ENCODE measurements at regions not wholly inside any gene's neighbourhood (a gene's known extent, or its start where the extent isn't known, plus 50 kb on each side); places are given as distances from the start of the nearest gene placed in this dataset.

- ATAC-seq (no peak), DNase-seq (ENCODE audit: extremely low read depth in 1 of 4, low spot score in 3 of 4) (no peak), FAIRE-seq (no peak)
- ChIA-PET CTCF (ENCODE audit: low intra/inter-chr PET ratio) (no interaction called here), POLR2A (interaction anchor here (0.9 kb wide), 1 partner anchor 11 kb away, joined by 6 read pairs; no protein-coding TSS in a partner anchor)
- Histone ChIP-seq H4K20me1 (replicated peaks; ENCODE audit: control insufficient read depth, insufficient read depth, low read length) (no peaks in the 10 kb centered on the region), H3K9me3 (replicated peaks; ENCODE audit: control insufficient read depth, insufficient read depth, low read depth, low read length) (peaks cover 6% of the 10 kb centered on the region), H3K4me1 (replicated peaks in 1 of 2; ENCODE audit: control insufficient read depth in 2 of 2, insufficient read depth in 2 of 2, low read length in 2 of 2) (peaks cover 0 to 37% of the 10 kb centered on the region in 2 experiments; a peak in 3 of 5 replicates), H3K79me2 (ENCODE audit: control insufficient read depth, insufficient read depth, low read length) (no peaks in the 10 kb centered on the region), H3K4me2 (ENCODE audit: insufficient read depth, low read length) (no peak overlapping the region), H3K27me3 (ENCODE audit: control insufficient read depth in 2 of 2, insufficient read depth in 2 of 2, low read length in 2 of 2) (no peaks in the 10 kb centered on the region), H2AFZ (ENCODE audit: low read depth, low read length) (no peak overlapping the region), H3K9me1 (ENCODE audit: control insufficient read depth, insufficient read depth, low read length) (no peaks in the 10 kb centered on the region), H3K4me3 (no peak overlapping the region), H3K36me3 (ENCODE audit: control insufficient read depth, insufficient read depth, low read length) (no peaks in the 10 kb centered on the region), H3K9ac (ENCODE audit: insufficient read depth in 1 of 2, low read depth in 2 of 2, low read length in 2 of 2) (no peak overlapping the region), H3K27ac (ENCODE audit: extremely low read depth, low read depth, low read length) (no peak overlapping the region)
- WGBS (ENCODE audit: insufficient coverage, low coverage, missing lambda C conversion rate), result 48% methylated on average over 2 of the region's 2 CpGs
- BruUV-seq (replicated peaks), result no TSS peak
- TF ChIP-seq ZFP91 (CRISPR knock-in tag; IDR thresholded peaks at IDR 0.05), result no peak
- no peak for TF ChIP-seq JUNB (CRISPR knock-in tag; conservative IDR thresholded peaks at IDR 0.05)
- no peak for TF ChIP-seq ZNF766 (CRISPR knock-in tag; conservative IDR thresholded peaks at IDR 0.05)
- TF ChIP-seq TRIM28 (IDR thresholded peaks at IDR 0.05), result peak; percentile 33; the same call in 1 of the 2 replicates
- TF ChIP-seq POLR2AphosphoS2 (IDR thresholded peaks at IDR 0.05; ENCODE audit: low read length), result no peak
- no peak for TF ChIP-seq RBBP5 (IDR thresholded peaks at IDR 0.05; ENCODE audit: borderline replicate concordance, insufficient read depth, low read length, poor library complexity, severe bottlenecking)
- TF ChIP-seq KDM5B (IDR thresholded peaks at IDR 0.05; ENCODE audit: insufficient replicate concordance, low read depth, low read length), result no peak
- peak; percentile 61 for TF ChIP-seq BCOR (IDR thresholded peaks at IDR 0.05)
- peak; percentile 77 for TF ChIP-seq RBM25 (IDR thresholded peaks at IDR 0.05; ENCODE audit: low read depth, low read length, severe bottlenecking)
- intact Hi-C loops (cut with micrococcal nuclease), result no loop called here
- in situ Hi-C loops (cut with MboI), result no loop called here
Measured at GRCh38 chr3:5567113-5567512, 379.6 kb downstream of the EDEM1 start.
